Gastroesophageal sphincter (tissue), 4 donors: ENCODE measurements at regions not wholly inside any gene's neighbourhood (a gene's known extent, or its start where the extent isn't known, plus 50 kb on each side); places are given as distances from the start of the nearest gene placed in this dataset.

ENCODE experiments used
- ATAC-seq: fragments of 150-250 bp; one replicate; pipeline ENCODE4 v1.9.1; 2016; ENCODE audit warnings: mild to moderate bottlenecking, moderate library complexity
- H3K27ac ChIP-seq, 4 donors: fragments of 200-600 bp; sonication (generic) in 3 of 4; 1 replicate in 3 of 4; 2 replicates in 1 of 4; pipeline ENCODE4 v1.5.1; 2016 to 2019
- H3K27me3 ChIP-seq: fragments of 200-600 bp; sonication (generic); one replicate; pipeline ENCODE4 v1.5.1; 2019
- H3K36me3 ChIP-seq, 2 donors: fragments of 200-600 bp; sonication (generic); one replicate each; pipeline ENCODE4 v1.5.1; 2019; ENCODE audit warnings: control low read depth in 1 of 2
- H3K4me1 ChIP-seq, 3 donors: fragments of 200-600 bp; sonication (generic); 1 replicate in 2 of 3; 2 replicates in 1 of 3; pipeline ENCODE4 v1.5.1; 2016 to 2019; ENCODE audit warnings: control low read depth in 2 of 3
- H3K4me3 ChIP-seq, 2 donors: fragments of 200-600 bp; sonication (generic); one replicate each; pipeline ENCODE4 v1.5.1; 2019; ENCODE audit warnings: mild to moderate bottlenecking in 1 of 2, moderate library complexity in 1 of 2
- H3K9me3 ChIP-seq, 3 donors: fragments of 200-600 bp; sonication (generic); one replicate each; pipeline ENCODE4 v1.5.1; 2017 to 2019; ENCODE audit warnings: control low read depth in 2 of 3
- CTCF ChIP-seq, 4 experiments: fragments of 200-600 bp in 2 of 4; fragments of 450-650 bp in 2 of 4; sonication (generic) in 1 of 4; IDR thresholded peaks; one replicate each; pipeline ENCODE4 v1.5.1; 2017 to 2019; ENCODE audit warnings: antibody characterized with exemption in 4 of 4, mild to moderate bottlenecking in 2 of 4, moderate library complexity in 2 of 4
- EP300 ChIP-seq: sonication (generic); formaldehyde crosslinking; IDR thresholded peaks from one replicate; pipeline ENCODE4 v1.6.1; 2017; ENCODE audit warnings: antibody characterized with exemption, mild to moderate bottlenecking
- POLR2A ChIP-seq, 2 donors: fragments of 450-650 bp; IDR thresholded peaks; one replicate each; pipeline ENCODE4 v1.6.1; 2017; ENCODE audit warnings: antibody characterized with exemption in 2 of 2, mild to moderate bottlenecking in 2 of 2, moderate library complexity in 1 of 2
- POLR2AphosphoS5 ChIP-seq: sonication (generic); formaldehyde crosslinking; IDR thresholded peaks from one replicate; pipeline ENCODE4 v1.6.1; 2017; ENCODE audit warnings: antibody characterized with exemption
- WGBS, 2 donors: methylation state at CpG; one replicate each; pipeline ENCODE4 v1.1.5; 2018; ENCODE audit warnings: low coverage in 1 of 2; 5-methylcytosine and 5-hydroxymethylcytosine counted together

DNA sequence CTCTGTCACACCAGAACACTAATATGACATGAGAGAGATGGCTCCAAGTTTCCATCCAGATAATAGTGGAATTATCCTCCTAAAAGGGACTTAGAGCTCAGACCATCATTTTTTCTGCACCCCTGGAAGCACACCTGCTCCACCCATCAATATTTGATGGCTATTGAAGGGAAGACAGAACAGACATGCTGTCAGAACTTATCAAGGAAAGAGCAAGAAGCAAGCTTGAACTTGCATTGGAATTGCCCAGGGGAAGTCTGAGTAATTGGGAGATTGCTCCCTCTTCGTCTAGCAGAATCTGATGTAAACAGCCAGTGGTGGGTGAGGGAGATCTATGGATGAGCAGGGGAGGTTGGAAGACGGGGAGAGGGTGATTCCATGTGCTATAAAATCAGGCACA is 874.4 kb upstream of the TENM4 start:
- Histone ChIP-seq H3K4me1 (no peaks in the 10 kb centered on the region), H3K9me3 (no peaks in the 10 kb centered on the region), H3K36me3 (no peaks in the 10 kb centered on the region), H3K27me3 (no peaks in the 10 kb centered on the region), H3K27ac (no peak overlapping the region), H3K4me3 (no peak overlapping the region)
- TF ChIP-seq POLR2AphosphoS5 (no peak), EP300 (no peak), CTCF (IDR thresholded peaks at IDR 0.05) (no peak), POLR2A (IDR thresholded peaks at IDR 0.05) (no peak)
- 40 to 53% methylated on average over 1 to 2 of the region's 2 CpGs for WGBS, 2 donors
- no peak for ATAC-seq

GRCh38 chr11:80309301-80309700 is 868.5 kb upstream of the TENM4 start:
- Histone ChIP-seq H3K27me3 (no peaks in the 10 kb centered on the region), H3K27ac (no peak overlapping the region), H3K4me1 (no peaks in the 10 kb centered on the region), H3K4me3 (no peak overlapping the region), H3K9me3 (no peaks in the 10 kb centered on the region), H3K36me3 (no peaks in the 10 kb centered on the region)
- no peak for ATAC-seq
- TF ChIP-seq CTCF (IDR thresholded peaks at IDR 0.05) (no peak), POLR2AphosphoS5 (no peak), POLR2A (IDR thresholded peaks at IDR 0.05) (no peak), EP300 (no peak)

GRCh38 chr11:80307676-80308075 is 866.8 kb upstream of the TENM4 start:
- Histone ChIP-seq H3K9me3 (peaks cover 0 to 9% (median 0%) of the 10 kb centered on the region in 3 donors), H3K4me1 (no peaks in the 10 kb centered on the region), H3K36me3 (no peaks in the 10 kb centered on the region), H3K27ac (no peak overlapping the region), H3K27me3 (no peaks in the 10 kb centered on the region), H3K4me3 (no peak overlapping the region)
- TF ChIP-seq EP300: no peak
- no peak for TF ChIP-seq CTCF (IDR thresholded peaks at IDR 0.05)
- TF ChIP-seq POLR2AphosphoS5: no peak
- TF ChIP-seq POLR2A (IDR thresholded peaks at IDR 0.05): no peak
- 86 to 100% methylated on average over 1 to 2 of the region's 2 CpGs for WGBS, 2 donors
- no peak for ATAC-seq

GRCh38 chr11:80297858-80298632 is 857.2 kb upstream of the TENM4 start:
- H3K27me3 ChIP-seq: no peaks in the 10 kb centered on the region
- WGBS, 2 donors: 45 to 53% methylated on average over 5 of the region's 5 CpGs
- H3K36me3 ChIP-seq: no peaks in the 10 kb centered on the region
- no peak for ATAC-seq
- H3K4me3 ChIP-seq: no peak overlapping the region
- peaks cover 0 to under 1% (median 0%) of the 10 kb centered on the region in 3 donors for H3K9me3 ChIP-seq
- TF ChIP-seq POLR2AphosphoS5 (no peak), CTCF (IDR thresholded peaks at IDR 0.05) (no peak), EP300 (no peak), POLR2A (IDR thresholded peaks at IDR 0.05) (no peak)
- no peaks in the 10 kb centered on the region for H3K4me1 ChIP-seq
- no peak overlapping the region for H3K27ac ChIP-seq

GRCh38 chr11:80293293-80293692 is 852.5 kb upstream of the TENM4 start:
- no peak for ATAC-seq
- TF ChIP-seq CTCF (IDR thresholded peaks at IDR 0.05): no peak
- no peak for TF ChIP-seq POLR2A (IDR thresholded peaks at IDR 0.05)
- TF ChIP-seq EP300: no peak
- TF ChIP-seq POLR2AphosphoS5: no peak
- Histone ChIP-seq H3K36me3 (no peaks in the 10 kb centered on the region), H3K27ac (no peak overlapping the region), H3K27me3 (no peaks in the 10 kb centered on the region), H3K9me3 (no peaks in the 10 kb centered on the region), H3K4me3 (no peak overlapping the region), H3K4me1 (no peaks in the 10 kb centered on the region)
- 85% methylated on average over 2 of the region's 2 CpGs for WGBS, 2 donors
